HG03175 (cell line): ENCODE measurements at regions not wholly inside any gene's neighbourhood (a gene's known extent, or its start where the extent isn't known, plus 50 kb on each side); places are given as distances from the start of the nearest gene placed in this dataset.

ENCODE experiments used
- ATAC-seq: cut with Tn5 transposase; IDR thresholded peaks from one replicate; pipeline ENCODE4 v1.9.1; 2021; ENCODE audit warnings: mild to moderate bottlenecking, moderate library complexity; ENCODE audit not compliant: unreplicated experiment

- no peak for ATAC-seq
Measured at GRCh38 chr9:78781681-78782080, 484.8 kb downstream of the PSAT1 start.

DNA sequence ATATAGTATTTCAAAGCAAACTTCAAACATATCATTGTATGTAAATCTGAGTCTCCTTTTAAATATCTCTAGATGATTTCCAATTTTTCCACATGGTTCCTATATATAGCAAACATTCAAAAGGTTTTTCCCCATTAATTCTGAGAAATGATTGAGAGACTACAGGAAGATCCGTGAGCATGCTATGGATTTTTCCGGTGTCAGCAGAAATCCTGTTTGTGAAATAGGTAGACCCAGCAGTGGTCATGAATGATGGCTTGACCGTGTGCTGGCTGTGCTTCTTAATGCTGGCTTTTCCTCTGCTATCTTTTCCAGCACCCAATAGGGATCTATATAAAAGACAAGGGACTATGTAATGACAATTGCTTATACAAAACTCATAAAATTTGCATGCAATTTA is 485.3 kb downstream of the PSAT1 start:
- ATAC-seq = no peak

DNA sequence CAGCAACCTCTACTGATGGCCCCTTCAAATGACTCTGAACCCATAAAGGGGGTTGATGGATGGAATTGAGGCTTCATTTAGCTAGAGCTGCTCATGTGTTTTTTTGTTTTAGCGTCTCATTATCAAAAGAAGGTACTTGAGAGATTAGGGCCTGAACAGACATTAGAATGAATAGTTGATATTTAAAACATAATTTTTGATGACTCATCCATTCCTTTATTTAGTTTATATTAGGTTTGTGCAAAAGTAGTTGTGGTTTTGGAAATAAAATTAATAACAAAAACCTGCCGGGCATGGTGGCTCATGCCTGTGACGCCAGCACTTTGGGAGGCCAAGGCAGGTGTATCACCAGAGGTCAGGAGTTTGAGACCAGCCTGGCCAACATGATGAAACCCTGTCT is 485.9 kb downstream of the PSAT1 start:
- ATAC-seq = no peak

DNA sequence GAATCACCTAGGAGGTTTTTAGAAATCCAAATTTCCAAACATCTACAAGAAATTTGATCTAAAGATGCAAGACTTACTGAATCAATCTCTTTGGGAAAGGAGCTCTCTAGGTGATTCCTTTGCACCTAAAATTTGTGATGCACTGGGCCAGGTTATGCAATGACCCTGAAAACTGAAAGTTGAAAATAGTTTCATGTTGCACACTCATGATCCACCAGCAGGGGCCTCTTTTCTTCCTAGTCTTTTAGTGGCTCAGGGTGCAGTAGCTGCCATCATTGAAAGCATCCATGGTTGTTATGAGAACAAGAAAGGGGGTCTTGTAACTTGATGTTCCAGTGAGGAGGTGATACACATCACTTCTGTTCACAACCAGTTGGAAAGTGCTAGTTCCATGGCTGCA is 486.8 kb downstream of the PSAT1 start:
- no peak for ATAC-seq

DNA sequence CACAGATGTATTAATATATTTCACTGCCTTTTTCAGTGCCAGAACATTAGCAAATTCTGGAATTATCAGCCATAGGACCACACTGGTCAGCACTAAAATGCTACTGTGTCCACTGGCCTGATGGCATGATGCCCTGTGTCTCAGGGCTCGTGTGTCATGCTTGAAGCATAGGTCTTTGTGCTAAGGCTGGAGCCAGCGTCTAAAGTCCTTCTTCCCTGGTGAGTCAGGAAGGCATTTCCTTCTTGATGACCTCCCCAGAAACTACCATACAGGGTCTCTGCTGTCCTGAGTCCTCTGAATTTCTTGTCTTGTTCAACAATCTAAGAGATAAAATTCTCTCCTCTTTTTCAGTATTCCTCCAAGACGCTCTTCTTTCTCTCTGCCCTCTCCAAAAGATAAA is 489.9 kb downstream of the PSAT1 start:
- ATAC-seq = no peak

DNA sequence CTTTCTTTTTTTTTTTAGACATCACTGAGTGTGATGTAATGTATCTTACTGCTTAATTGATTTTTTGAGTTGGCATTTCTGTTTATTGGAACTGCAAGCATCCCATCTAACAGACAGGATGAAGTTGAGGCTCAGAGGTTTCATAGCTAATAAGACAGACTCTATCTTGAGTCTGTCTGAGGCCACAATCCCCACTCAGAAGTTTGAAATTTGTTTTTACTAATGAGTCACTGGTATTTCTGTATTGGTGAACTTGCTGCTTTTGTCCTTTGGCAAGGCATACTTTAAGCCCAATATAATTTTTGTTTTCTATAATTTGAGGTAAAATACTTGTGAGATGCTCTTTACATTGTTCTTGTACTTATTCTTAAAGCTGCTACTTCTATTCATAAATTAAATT is 491.2 kb downstream of the PSAT1 start:
- ATAC-seq = no peak

- ATAC-seq = no peak
Measured at GRCh38 chr9:78791779-78792178, 494.9 kb downstream of the PSAT1 start.

DNA sequence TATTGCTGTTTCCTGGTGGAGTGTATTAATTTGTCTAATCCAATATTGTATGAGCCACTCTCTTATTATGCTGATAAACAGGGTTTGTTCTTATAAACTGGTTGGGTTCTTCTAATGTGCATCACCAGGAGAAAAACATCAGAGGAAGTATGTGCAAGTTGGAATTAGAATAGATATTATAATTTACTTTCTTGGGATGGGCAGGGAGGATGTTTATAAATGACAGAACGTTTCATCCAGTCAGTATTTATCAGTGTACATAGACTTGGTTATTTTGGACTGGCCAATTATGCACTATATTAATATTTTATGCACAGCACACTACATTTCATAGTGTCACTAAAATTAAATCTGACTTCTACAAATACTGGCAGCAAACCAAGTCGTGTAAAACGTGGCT is 495.8 kb downstream of the PSAT1 start:
- ATAC-seq = no peak

DNA sequence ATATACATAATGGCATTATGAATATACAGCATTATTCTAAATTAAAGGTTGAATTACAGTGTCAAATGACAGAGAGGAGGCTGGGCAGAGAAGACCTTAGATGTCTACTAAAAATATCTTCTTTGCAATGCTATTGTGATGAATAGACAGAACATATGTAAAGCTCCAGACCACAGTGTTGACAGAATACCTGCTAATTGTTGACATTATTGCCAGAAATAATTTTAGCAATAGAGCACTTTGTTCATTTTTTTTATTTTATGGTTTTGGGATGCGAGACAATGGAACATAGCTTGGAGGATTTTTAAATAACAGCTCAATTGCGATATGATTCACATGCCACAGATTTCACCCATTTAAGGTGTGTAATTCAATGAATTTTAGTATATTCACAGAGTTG is 508.8 kb downstream of the PSAT1 start:
- ATAC-seq = no peak

- no peak for ATAC-seq
Measured at GRCh38 chr9:78806492-78807160, 509.7 kb downstream of the PSAT1 start.

- ATAC-seq = no peak
Measured at GRCh38 chr9:78807286-78807685, 510.4 kb downstream of the PSAT1 start.

DNA sequence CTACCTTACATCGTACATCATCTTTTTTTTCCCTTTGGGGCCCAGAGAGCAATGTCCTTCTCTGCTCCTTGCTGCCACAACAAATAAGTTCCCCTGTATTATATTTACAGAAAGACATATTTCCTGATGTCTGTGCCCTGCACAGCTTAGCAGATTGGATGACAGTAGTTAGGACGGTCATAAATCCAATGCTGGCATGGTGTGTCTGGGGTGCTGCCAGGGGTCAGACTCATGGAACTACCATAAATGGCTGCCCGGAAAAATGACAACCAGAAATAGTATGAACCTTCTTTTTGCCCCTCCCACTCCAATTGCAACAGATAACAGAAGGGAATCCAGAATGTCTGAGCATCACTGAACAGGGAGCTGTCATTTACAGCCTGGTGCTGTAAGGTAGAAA is 511.1 kb downstream of the PSAT1 start:
- ATAC-seq = no peak

GRCh38 chr9:78811622-78812276 is 514.8 kb downstream of the PSAT1 start:
- ATAC-seq = no peak

DNA sequence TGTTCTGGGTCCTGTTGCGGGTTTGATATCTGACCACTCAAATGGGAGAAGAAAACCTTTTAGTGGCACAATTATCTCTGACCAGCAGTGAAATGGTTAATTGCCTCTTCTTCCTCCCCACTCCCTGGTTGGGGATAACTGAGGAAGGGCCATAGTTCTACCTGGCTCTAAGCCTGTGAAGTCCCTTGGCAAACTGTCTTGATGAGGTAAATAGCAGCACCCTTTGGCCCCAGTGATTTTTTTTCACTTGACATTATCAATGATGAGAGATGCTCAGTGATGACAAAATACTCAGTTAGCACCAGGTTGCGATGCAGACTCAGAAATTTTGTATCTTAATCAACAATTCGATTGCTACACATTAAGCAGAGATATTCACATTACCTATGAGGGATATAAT is 515.7 kb downstream of the PSAT1 start:
- ATAC-seq = no peak

- no peak for ATAC-seq
Measured at GRCh38 chr9:78813602-78814180, 516.8 kb downstream of the PSAT1 start.

- ATAC-seq = peak; percentile 86
Measured at GRCh38 chr9:78821126-78821822, 524.3 kb downstream of the PSAT1 start.

- no peak for ATAC-seq
Measured at GRCh38 chr9:78826527-78826926, 529.6 kb downstream of the PSAT1 start.

GRCh38 chr9:78828521-78828920 is 531.6 kb downstream of the PSAT1 start:
- ATAC-seq = no peak

DNA sequence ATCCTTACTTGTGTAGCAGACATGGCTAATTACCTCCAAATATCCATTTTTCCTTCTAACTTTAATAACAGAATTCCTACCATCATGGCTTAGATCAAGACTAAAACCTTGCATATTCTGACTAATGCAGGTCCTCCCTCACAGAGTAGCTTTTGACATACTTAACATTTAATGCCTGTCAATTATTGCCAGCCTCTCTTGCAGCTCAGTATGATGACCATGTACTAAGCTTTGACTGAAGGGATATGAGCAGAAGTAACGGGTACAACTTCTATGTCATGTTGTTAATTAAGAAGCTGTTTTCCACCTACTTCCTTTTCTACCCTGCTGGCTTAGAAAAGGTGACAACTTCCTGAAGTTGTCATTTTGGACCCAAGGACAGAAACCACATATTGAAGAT is 533.4 kb downstream of the PSAT1 start:
- no peak for ATAC-seq

- ATAC-seq = no peak
Measured at GRCh38 chr9:78831726-78832125, 534.8 kb downstream of the PSAT1 start.

DNA sequence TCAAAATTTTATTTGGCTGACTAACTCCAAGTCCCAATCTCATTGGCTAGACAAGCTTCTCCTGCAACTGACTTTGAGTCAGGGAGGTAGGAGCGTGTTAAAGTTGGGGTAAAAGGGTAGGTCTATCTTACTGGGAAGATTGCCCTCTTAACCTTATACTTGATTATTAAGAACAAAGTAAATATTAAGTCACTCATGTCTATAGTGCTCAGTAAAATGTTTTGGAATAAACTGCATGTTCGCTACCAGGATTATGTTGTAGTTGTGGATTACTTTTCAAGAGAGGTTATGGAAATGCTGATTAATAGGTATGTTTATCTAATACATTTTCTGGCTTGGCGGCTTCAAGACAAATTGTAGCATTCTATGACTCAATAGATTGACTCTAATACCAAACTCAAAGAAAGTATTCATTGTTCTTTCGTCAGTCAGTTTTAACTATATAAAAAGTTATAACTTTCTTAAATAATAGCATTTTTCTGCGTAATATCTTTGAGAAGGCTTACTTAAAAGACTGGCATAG is 539.1 kb downstream of the PSAT1 start:
- ATAC-seq = no peak

DNA sequence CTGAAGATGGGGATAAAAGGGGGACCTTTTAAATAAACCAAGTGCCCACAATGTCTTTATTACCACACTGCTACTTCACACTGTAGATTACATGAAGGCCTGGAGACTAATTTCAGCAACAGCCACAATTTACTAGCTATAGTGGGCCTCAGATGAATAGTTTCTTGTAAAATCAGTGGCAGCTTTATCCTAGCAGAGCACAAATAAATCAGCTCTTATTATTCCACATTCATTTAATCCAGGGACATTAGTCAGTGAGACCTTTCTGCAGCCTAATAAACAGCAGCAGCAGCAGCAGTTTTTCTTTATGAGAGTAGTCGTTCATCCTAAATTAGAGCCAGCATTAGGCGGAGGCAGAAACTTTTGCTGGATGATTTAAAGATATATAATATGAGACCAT is 542.3 kb downstream of the PSAT1 start:
- ATAC-seq = no peak
